ENCODE measurements at regions not wholly inside any gene's neighbourhood (a gene's known extent, or its start where the extent isn't known, plus 50 kb on each side); places are given as distances from the start of the nearest gene placed in this dataset.

DNA sequence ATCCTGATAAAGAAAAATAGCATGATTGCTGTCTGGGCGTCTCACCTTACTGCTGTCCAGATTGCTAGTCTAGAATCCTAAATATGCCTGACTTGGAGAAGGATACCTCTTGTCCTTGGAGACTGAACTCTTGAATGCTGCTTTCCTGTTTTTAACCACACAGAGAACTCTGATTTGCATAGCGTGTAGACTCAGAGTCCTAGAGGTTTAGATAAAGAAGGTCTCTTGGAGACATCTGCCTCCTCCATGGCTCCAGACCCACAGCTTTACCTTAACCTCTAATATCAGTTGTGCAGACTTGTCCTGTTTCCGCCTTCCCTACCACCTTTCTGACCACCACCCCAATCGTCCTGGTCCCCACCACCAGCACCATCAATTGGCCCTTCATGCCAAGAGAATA is 292.6 kb upstream of the CYRIA start:
- no peaks in the 10 kb centered on the region for H3K9me3 Mint-ChIP-seq
- H3K27ac Mint-ChIP-seq: no peak overlapping the region
- no peaks in the 10 kb centered on the region for H3K36me3 Mint-ChIP-seq
- TF ChIP-seq, protein P1, sequence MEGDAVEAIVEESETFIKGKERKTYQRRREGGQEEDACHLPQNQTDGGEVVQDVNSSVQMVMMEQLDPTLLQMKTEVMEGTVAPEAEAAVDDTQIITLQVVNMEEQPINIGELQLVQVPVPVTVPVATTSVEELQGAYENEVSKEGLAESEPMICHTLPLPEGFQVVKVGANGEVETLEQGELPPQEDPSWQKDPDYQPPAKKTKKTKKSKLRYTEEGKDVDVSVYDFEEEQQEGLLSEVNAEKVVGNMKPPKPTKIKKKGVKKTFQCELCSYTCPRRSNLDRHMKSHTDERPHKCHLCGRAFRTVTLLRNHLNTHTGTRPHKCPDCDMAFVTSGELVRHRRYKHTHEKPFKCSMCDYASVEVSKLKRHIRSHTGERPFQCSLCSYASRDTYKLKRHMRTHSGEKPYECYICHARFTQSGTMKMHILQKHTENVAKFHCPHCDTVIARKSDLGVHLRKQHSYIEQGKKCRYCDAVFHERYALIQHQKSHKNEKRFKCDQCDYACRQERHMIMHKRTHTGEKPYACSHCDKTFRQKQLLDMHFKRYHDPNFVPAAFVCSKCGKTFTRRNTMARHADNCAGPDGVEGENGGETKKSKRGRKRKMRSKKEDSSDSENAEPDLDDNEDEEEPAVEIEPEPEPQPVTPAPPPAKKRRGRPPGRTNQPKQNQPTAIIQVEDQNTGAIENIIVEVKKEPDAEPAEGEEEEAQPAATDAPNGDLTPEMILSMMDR (IDR thresholded peaks at IDR 0.05; ENCODE audit: unreplicated experiment): no peak
- H3K4me3 Mint-ChIP-seq: no peak overlapping the region
- H3K4me1 Mint-ChIP-seq: peaks cover 18% of the 10 kb centered on the region
- H3K27me3 Mint-ChIP-seq (ENCODE audit: low read depth): no peaks in the 10 kb centered on the region
- DNase-seq (ENCODE audit: low spot score in 2 of 2, unreplicated experiment in 2 of 2): no peak

DNA sequence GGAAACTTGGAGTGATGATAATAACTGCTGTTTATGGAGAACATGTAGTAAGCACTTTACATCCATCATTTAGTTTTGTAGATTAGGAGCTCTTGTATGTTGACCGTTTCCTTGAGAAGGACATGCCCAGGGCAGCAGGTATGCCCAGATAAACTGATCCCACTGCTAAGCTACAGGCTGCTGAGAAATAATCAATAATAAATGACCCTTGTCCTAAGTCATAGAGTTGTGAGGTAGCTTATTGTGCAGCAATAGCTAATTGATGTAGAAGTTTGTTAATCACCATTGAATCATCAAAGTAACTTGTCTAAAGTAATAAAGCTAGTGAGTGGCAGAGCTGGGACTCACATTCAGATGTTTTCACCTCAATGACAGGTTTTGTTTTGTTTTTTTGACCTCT is 287.2 kb upstream of the CYRIA start:
- Mint-ChIP-seq H3K4me1 (peaks cover 10% of the 10 kb centered on the region), H3K27me3 (ENCODE audit: low read depth) (no peaks in the 10 kb centered on the region), H3K36me3 (no peaks in the 10 kb centered on the region), H3K4me3 (no peak overlapping the region), H3K9me3 (no peaks in the 10 kb centered on the region), H3K27ac (no peak overlapping the region)
- DNase-seq (ENCODE audit: low spot score in 2 of 2, unreplicated experiment in 2 of 2): no peak
- TF ChIP-seq, protein P1 (IDR thresholded peaks at IDR 0.05; ENCODE audit: unreplicated experiment): no peak

DNA sequence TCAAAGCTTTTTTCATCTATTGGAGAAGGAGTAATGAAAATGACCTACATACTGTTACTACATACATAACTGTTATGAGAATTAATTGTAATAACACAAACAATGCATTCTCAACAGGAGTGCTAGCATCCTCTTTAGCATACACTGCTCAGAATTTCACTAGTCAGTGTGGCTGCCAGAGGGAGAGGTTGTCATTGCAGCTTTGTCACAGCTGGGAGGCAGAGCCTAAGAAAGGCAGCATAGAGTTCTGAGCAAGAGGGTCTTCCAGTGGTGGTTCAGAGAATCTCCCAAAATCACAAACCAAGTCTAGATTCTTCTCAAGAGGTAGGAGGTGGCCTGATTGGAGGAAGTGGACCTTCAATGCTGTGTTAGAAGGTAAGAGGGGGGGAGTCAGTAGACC is 286.7 kb upstream of the CYRIA start:
- Mint-ChIP-seq H3K4me1 (peaks cover 10% of the 10 kb centered on the region), H3K27me3 (ENCODE audit: low read depth) (no peaks in the 10 kb centered on the region), H3K36me3 (no peaks in the 10 kb centered on the region), H3K9me3 (no peaks in the 10 kb centered on the region), H3K27ac (no peak overlapping the region), H3K4me3 (no peak overlapping the region)
- DNase-seq (ENCODE audit: low spot score in 2 of 2, unreplicated experiment in 2 of 2): no peak
- TF ChIP-seq, protein P1 (IDR thresholded peaks at IDR 0.05; ENCODE audit: unreplicated experiment): no peak

DNA sequence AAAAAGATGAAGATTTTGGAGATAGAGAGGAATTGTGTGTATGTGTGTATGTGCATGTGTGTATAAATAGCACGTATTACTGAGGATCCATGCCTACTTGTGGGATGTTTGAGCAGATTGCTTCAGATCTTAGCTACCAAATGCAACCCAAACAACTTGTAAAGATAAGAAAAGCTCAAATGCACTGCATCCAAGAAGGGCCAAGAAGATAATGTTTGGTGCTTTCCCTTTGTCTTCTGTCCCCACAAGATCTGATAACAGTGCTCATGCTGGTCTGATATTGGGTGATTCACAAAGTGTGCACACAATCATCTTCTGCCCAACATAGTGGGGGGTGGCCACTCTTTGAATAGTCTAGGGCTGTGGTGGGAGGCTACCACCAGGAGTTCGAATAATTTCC is 284.8 kb upstream of the CYRIA start:
- no peak for DNase-seq (ENCODE audit: low spot score in 2 of 2, unreplicated experiment in 2 of 2)
- H3K4me3 Mint-ChIP-seq: no peak overlapping the region

DNA sequence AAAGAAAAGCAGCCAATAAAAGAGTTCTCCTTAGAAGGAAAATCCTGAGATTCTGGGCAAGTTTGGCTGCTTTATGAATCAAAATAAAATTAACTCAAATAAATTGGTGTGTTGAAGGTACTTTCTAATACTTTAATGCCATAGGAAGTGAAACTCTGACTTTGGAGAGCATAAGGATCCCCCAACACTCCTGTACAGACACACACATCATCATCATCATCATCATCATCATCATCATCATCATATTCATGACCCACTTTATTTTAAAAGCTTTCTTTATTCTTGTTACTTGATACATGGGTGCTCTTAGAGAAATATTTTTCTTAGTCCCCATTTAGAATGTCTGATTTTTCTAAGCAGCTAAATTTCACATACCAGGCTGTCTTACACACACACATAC is 283.1 kb upstream of the CYRIA start:
- Mint-ChIP-seq H3K9me3 (no peaks in the 10 kb centered on the region), H3K27ac (no peak overlapping the region), H3K4me3 (no peak overlapping the region), H3K4me1 (peaks cover 10% of the 10 kb centered on the region), H3K36me3 (no peaks in the 10 kb centered on the region), H3K27me3 (ENCODE audit: low read depth) (no peaks in the 10 kb centered on the region)
- DNase-seq (ENCODE audit: low spot score in 2 of 2, unreplicated experiment in 2 of 2): no peak
- TF ChIP-seq, protein P1 (IDR thresholded peaks at IDR 0.05; ENCODE audit: unreplicated experiment): no peak

More for the DNA sequence above, 284.8 kb upstream of the CYRIA start:
- no peaks in the 10 kb centered on the region for H3K27me3 Mint-ChIP-seq (ENCODE audit: low read depth)
- no peaks in the 10 kb centered on the region for H3K36me3 Mint-ChIP-seq
- H3K9me3 Mint-ChIP-seq: no peaks in the 10 kb centered on the region
- peaks cover 10% of the 10 kb centered on the region for H3K4me1 Mint-ChIP-seq
- H3K27ac Mint-ChIP-seq: no peak overlapping the region
- TF ChIP-seq, protein P1 (IDR thresholded peaks at IDR 0.05; ENCODE audit: unreplicated experiment): no peak

DNA sequence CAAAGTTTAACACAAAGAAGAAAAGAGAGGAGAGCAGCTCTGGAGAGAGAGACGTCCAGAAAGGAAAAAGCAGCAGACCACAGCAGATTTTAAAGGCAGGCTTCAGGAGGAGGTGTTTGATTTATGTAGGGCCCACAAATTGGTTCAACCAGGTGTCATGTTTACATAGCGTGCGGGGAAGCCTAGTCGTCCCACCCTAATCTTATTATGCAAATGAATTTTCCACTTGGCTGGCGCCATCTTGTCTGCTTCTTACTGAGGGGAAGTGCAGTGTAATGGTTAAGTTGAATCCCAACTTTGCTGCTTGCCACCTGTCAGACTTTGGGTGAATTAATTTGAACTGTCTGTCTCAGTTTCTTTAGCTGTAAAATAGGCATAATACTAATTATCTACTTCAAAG is 282.4 kb upstream of the CYRIA start:
- TF ChIP-seq, protein P1 (IDR thresholded peaks at IDR 0.05; ENCODE audit: unreplicated experiment): no peak
- Mint-ChIP-seq H3K27me3 (ENCODE audit: low read depth) (no peaks in the 10 kb centered on the region), H3K4me3 (no peak overlapping the region), H3K27ac (no peak overlapping the region), H3K4me1 (peaks cover 10% of the 10 kb centered on the region), H3K36me3 (no peaks in the 10 kb centered on the region), H3K9me3 (no peaks in the 10 kb centered on the region)
- DNase-seq (ENCODE audit: low spot score in 2 of 2, unreplicated experiment in 2 of 2): no peak
